Fibroblast of skin of left quadriceps (primary cell): ENCODE measurements at regions not wholly inside any gene's neighbourhood (a gene's known extent, or its start where the extent isn't known, plus 50 kb on each side); places are given as distances from the start of the nearest gene placed in this dataset.

Source experiments
- DNase-seq, 2 experiments: peaks; one replicate each; pipeline ENCODE4 v3.0.0-alpha.2; 2013; ENCODE audit warnings: low read depth in 2 of 2

DNA sequence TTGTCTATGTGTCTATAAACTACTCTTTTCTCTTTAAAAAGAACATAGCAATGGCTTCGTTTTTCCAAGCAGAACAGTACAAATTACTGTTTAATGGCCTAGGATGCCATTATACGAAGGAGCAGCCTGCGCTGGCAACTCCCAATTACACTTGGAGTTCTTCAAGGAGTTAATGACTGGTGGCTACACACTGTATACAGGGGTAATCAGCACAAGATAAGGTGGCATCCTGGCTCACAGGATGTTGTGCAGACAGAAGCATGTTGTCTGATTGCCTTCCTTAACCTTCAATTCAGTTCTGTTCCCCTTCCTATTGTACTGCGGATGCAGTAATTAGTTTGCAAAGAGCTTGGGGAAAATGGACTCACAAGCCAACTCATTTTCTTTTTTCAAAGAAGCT lies 250.7 kb upstream of the ROBO2 start:
- no peak for DNase-seq

- no peak for DNase-seq
Measured at GRCh38 chr3:76811418-76811817, 228.5 kb upstream of the ROBO2 start.

- DNase-seq, result no peak
Measured at GRCh38 chr3:76812649-76813242, 227.2 kb upstream of the ROBO2 start.

GRCh38 chr3:76815561-76815960 lies 224.3 kb upstream of the ROBO2 start:
- DNase-seq, result no peak

DNA sequence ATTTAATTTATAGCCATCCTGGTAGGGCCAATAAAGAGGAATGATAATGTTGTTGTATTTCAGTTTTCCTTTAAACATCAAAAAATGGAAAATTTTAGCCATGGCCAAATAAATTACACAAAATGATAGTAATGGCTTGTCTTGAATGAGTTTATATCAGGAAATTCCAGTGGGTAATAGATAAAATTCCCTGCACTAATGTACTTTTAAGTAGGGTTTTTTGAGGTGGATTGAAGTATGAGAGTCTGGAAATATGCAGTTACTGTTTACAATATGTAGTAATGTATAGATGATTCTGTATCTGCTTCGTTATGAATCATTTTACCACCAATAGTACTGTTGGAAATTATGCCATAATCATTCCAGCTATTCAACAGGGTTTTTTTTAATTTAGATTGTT lies 219.4 kb upstream of the ROBO2 start:
- DNase-seq, result no peak

DNA sequence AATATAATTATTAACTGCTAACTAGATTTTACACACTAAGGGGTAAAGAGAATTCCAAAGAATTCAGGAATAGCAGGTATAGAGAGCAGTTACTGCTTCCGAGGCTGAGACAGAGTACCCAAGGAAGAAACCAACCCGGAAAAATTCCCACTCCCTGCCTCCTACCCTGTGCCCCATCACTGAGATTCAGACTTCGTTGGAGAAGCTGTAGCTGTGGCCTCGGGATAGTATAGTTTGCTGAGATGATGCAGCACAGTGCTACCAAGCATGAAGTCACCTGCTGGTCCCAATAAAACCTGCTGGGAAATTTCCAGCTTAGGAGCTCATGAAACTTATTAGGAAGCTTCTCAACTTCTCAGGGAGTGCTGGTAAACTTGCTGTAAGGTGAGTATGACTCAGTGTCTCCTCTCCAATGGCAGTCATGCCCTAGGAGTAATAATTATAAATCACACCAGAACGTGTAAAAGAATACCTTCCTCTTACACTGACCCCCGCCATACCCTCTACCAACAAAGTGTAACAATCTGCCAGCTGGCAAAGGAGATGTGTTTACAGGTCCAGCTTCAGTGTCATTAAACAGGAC lies 215.2 kb upstream of the ROBO2 start:
- DNase-seq, result no peak

GRCh38 chr3:76826861-76827260 lies 213.0 kb upstream of the ROBO2 start:
- no peak for DNase-seq

- no peak for DNase-seq
Measured at GRCh38 chr3:76827701-76828226, 212.1 kb upstream of the ROBO2 start.

- no peak for DNase-seq
Measured at GRCh38 chr3:76834657-76835056, 205.2 kb upstream of the ROBO2 start.

DNA sequence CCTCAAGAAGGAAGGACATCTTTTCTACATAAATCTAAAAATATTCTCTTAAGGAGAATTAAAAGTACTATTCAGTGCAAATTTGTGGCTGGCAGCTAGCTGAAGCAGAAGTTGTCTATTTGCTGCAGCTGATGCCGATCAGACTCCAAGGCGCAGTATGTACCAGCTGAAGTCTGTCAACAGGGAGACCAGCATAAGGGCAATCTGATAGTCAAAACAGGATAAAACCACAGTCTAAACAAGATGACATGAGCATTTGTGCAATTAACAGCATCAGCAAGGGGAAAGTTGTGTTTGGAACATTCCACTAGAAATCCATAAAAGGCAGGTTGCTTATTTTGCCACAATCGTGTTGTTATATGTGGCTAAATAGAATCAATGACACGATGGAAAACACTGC lies 198.2 kb upstream of the ROBO2 start:
- DNase-seq, result no peak

- DNase-seq, result no peak
Measured at GRCh38 chr3:76842216-76842615, 197.7 kb upstream of the ROBO2 start.

- DNase-seq, result no peak
Measured at GRCh38 chr3:76855451-76855850, 184.4 kb upstream of the ROBO2 start.

DNA sequence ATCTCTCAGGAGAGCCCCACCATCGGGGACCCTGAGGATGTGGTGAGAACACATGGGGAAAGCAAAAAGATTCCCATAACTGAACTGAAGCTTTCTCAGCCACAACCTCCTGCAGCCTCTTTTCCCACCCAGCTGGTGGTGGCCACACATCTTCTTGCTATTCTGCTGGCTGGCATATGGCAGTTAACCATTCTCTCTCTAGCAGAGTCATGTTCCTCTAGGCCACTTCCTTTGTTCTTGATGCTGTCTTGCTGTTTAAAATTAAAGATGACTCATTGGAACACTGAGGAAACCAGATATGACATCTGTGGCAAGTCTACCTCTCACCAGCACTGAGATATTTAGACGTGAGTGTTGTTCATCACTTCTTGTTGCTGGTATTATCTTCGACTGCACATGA lies 180.3 kb upstream of the ROBO2 start:
- DNase-seq, result no peak

GRCh38 chr3:76864355-76864754 lies 175.5 kb upstream of the ROBO2 start:
- DNase-seq, result no peak

DNA sequence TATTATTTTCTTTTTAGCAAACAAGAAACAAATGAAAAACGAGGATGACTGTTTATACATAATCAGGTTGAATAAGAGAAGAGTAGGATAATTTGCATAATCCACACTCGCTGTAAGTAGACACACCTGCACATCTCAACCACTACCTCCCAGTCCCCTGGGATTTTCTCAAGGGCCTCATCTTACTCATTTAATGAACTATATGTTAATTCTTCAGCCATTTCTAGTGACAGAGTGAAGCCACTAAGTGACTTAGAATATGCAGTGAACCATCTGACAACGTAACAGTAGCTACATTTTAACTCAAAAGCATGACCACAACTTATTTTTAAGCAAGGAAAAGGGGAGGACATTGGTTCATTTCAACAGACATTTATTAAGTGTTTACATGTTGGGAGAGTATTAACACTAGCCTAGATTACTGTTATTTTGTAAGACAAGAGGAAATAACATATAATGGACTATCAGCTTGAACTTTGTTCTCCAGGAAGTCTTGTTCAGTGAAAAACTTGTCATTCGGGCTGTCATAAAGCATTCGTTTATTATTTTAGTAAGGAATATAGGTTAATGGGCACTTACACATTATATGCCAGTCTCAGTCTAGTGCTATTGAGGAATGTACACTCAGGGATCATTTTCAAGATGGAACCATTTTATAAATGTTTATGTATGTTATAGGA lies 173.0 kb upstream of the ROBO2 start:
- no peak for DNase-seq

- DNase-seq, result no peak
Measured at GRCh38 chr3:76869726-76870384, 170.0 kb upstream of the ROBO2 start.

DNA sequence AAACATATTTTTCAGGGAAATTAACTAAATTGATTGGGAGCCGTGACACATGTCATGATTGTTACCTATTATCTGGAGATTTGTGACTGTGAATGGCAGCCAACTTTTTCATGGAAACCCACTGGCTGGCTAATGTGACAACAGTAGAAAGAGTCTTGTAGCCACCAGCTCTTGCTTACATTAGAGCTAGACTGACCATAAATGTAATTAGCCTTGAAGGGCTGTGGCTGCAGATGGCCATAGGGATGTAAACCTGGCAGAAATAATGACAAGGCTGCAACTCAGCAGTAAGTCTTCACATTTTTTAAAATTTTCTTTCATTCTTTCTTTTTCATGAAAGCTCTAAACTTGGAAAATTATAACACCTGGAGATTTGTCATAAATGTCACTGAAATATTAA lies 168.2 kb upstream of the ROBO2 start:
- no peak for DNase-seq

DNA sequence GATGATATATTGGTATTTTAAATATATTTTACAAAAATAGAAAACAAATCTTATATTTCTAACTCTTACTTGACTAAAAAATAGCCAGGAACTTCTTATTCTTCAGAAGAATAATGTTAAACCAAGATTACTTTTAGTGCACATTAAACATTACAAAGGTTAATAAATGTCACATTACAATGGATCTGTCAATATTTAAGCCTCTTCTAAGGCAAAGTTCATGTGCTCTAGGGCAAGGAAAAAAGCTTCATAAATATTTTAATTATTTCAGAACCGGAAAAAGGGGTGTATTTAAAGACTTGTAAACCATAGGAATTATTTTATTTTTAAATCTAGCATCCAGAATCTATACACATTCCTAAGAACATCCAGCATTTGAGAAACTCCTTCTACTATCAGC lies 166.9 kb upstream of the ROBO2 start:
- no peak for DNase-seq

DNA sequence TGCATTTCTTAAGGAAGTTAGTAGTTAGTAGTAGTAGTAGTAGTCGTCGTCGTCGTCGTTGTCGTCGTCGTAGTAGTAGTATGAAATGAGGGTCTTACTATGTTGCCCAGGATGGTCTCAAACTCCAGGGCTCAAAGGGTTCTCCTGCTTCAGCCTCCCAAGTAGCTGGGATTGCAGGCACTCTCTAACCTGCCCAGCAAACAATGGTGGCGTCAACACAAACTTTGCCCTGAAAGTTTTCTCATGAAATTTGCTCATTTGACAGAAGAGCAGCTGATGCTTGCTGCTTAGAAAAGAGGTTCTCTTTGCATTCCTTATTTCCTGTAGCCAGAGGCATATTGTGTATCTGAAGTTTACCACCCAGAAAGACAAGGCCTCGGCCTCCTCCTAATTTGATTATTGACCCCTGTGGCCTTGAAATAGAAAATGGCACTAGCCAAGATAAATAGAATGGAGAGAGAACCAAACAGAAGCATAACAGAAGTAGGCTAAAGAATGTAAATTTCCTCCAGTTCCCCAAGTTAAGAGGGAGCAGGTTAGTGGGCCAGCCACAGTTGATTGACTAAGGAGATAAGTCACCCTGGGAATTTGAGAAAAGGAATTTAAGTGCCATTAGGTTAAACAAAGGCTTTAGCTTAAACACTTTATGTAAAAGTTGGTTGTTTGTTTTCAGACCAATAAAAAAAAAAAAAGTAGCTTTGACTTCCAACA lies 166.2 kb upstream of the ROBO2 start:
- DNase-seq, result no peak

- no peak for DNase-seq
Measured at GRCh38 chr3:76879959-76880358, 159.9 kb upstream of the ROBO2 start.

DNA sequence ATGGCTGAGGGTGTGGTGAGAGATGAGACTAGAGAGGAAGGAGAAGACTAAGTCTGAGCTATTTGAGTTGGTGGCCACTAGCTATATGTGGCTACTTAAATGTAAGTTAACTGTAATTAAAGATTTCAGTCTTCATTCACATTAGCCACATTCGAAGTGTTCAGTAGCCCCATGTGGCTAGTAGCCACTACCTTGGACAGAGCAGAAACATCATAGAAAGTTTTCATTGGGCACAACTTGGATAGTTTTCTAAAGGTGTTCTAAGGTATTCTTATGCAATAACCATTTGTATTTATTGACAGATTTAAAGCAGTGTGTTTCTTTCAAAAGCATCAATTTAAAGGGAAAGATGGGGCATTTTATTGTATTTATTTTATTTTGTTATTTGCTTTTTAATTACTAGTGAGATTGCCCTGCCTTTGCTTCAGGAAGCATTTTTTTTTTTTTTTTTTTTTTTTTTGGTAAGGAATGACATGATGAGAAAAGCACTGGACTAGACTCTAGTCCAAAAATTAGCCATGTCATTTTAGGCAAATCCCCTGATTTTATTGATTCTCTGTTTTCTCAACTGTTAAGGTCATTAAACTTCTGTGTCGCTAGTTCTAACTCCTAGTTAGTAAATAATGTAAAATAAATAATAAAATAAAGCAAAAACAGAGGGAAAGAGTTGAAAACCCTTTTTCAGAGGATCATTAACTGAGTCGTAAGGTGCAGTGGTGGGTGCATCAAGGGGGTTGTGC lies 153.0 kb upstream of the ROBO2 start:
- no peak for DNase-seq
